Activated CD4-positive, alpha-beta T cell treated with anti-CD3 and anti-CD28 coated beads for 4 hours (primary cell): ENCODE measurements at regions not wholly inside any gene's neighbourhood (a gene's known extent, or its start where the extent isn't known, plus 50 kb on each side); places are given as distances from the start of the nearest gene placed in this dataset.
"Not testable (repeated sequence)": the region's sequence is repeated elsewhere in the genome, so short reads cannot be mapped to it uniquely, and the experiment has no call there.

ENCODE experiments used
- DNase-seq, 2 donors: peaks; one replicate each; pipeline ENCODE4 v3.0.0-alpha.2; 2020

DNA sequence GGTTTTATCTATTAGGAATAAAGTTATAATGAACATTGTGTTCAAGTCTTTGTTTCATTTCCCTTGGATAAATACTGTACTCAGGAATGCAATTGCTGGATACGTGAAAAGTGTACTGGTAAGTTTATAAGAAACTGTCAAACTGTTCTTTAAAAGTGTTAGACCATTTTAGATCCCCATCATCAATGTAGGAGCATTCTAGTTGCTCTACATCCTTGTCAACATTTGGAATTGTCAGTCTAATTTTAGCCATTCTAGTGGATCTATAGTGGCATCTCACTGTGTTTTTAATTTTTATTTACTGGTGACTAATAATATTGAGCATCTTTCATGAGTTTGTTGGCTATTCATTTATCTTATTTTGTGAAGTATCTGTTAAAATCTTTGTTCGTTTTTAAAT is 354.0 kb upstream of the NRP1 start:
- no peak for DNase-seq

DNA sequence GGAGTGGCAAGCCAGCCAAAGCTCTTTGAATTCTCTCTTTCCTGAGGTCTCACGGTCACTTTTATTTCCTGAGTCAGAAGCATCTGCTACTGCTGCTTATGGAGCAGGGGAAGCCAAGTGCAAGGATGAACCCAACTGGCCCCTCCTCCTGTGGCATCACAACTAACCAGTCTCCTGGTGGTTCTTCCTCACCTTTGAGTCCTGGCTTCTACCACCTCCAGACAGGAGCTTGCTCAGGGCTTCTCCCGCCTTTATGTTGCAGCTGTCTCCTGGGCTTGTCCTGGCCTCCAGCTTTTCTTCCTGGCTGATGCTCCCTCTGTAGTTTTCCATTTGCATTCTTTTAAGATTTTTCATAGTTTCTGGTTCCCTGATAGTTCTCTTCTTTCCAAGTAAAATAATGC is 349.7 kb upstream of the NRP1 start:
- no peak for DNase-seq

DNA sequence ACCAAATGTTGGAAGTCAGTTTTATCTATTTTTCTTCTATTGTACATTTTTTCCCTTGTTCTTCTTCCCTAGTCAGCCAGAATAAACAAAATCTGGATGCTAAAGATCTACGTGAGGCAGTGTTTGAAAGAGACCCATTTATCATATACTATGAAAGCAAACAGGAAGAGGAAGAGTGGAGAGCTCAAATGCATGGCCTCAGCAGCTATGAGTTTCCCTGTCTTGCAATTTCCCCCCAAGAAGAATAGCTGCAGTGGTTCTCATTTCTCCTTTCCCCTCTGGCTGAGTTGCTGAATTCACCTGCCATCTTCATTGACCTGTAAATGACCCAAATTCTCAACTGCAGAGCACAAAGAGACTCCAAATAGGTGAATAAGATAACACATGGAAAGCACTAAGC is 347.1 kb upstream of the NRP1 start:
- no peak for DNase-seq

DNA sequence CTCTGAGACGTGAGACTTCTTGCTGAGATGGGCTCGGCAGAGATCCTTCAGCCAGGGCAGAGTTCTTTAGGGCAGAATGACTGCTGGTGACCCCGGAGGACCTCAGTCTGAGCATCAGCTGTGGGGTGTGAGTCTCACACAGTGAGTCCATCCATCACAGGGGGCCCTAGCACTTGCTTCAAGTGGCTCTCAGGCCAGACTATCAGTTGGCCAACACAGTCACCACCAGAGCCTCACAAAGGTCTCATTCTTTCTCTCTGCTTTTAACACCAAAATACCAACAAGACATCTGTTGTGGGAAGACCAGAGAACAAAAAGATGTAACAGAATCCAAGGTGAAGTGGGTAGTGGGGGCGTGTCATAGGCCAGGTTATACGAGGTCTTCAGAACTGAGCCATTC is 345.6 kb upstream of the NRP1 start:
- DNase-seq, result no peak

DNA sequence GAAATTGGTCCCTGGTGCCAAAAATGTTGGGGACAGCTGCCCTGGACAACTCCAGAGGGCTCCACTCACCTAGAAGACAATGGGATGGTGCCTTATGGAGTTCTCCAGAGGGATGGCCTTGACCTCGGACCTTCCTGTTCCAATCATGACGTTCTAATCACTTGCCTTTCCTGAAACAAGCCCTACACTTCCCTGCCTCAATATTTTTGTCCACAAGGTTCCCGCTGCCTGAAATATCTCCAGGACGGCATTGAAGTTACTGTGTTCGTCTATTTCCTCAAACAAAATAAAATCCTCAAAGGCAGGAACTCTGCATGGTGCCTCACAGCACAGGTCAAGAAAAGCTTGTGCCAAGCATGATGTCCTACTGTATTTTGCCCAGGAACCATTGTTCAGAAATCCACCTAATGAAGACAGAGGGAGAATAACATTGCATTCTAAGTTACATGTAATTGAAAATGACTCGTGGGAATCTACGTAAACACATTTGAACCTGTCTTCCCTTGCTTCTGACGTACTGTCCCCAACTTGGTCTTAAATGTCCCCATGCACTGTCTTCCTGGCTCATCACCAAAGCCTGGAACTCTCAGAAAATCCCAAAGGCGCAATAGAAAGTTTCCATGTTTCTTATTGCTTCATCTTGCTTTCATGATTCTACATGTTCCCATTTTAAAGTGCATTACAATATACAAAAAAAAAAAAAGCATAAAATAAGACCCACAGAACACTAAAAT is 342.3 kb upstream of the NRP1 start:
- DNase-seq, result no peak

DNA sequence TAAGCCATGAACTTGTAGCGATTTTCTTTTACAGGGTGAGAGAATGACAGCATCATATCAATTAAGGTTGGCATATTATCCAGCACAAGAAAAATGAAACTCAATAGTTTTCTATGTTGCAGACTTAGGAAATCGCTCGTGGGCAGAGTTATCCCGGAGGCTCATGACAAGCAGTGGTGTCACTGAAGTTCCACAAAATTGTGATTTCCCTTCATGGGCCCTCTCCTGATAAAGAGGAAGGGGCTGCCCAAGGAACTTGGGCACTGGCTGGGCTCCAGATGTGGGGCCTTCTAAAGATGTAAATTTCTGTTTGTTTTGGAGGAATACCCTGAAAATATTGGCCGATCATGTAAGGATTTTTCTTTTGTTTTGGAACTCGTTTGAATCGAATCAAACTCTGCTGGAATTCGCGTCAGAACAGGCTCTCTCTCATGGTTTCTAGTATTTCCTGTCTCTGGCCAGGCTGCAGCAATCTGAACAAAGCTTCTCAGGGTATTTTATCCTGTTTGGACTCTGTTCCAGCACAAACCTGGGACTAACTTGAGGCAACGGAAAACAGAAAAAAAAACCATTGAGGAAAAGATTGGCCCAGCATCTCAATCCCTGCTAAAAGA is 340.6 kb upstream of the NRP1 start:
- no peak for DNase-seq

DNA sequence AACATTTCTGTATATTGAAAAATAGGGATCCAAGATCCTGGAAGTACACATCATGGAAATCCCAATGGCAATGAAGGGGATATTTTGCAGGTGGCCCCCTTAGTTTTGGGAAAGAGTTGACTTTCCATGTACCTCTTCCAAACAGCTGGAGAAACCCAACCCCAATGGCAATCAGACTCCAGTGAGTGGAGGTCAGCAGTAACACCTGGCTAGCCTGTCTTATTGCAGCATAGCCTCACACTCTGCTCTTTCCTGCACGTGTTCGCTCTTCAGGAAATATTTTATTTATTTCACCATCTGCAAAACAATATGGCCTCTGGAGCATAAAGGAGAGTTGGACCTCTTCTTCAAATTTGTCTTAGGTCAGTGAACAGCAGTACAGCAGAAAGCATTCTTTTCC is 340.0 kb upstream of the NRP1 start:
- DNase-seq, result no peak

DNA sequence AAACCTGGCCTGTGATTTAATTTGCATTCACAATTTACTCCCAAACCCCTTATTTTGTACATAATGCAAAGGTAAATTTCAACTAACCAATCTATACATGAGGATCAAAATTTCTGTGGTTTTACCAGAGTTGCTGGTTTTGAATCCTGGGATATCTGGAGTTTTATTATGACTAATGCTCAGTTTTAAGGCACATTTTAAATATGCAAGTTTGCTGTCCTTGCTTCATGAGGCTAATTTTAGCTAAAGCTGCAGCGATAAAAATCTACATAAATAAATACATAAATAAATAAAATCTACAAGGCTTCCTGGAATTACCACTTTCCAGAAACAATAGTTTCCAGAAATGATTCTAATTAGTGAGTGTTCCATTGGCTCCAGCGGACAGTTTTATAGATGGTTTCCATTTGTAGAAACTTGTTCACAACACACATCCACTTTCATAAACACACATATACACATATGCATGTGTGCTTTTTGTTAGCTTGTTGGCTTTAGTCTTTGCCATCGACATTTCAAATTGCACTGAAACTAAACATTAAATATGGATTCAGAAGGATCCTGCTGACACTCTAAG is 339.5 kb upstream of the NRP1 start:
- no peak for DNase-seq

DNA sequence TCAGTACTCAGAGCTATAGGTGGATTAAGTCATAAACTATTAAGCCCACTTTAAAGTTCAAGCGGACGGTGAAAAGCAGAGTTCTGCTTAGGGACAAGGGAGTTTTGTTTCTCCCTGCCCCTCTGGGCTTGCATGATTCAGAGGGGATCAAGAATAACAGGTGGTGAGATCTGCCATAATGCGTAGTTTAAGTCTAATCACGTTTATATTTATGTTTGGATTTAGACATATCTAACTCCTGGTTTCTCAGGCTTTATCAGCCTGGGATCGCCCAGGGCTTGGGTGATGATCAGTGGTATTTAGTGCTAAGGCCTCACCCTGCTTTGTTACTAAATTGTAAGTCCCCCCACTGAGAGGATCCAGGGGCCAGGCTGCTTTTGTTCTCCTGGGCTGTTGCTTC is 335.4 kb upstream of the NRP1 start:
- DNase-seq, result no peak

DNA sequence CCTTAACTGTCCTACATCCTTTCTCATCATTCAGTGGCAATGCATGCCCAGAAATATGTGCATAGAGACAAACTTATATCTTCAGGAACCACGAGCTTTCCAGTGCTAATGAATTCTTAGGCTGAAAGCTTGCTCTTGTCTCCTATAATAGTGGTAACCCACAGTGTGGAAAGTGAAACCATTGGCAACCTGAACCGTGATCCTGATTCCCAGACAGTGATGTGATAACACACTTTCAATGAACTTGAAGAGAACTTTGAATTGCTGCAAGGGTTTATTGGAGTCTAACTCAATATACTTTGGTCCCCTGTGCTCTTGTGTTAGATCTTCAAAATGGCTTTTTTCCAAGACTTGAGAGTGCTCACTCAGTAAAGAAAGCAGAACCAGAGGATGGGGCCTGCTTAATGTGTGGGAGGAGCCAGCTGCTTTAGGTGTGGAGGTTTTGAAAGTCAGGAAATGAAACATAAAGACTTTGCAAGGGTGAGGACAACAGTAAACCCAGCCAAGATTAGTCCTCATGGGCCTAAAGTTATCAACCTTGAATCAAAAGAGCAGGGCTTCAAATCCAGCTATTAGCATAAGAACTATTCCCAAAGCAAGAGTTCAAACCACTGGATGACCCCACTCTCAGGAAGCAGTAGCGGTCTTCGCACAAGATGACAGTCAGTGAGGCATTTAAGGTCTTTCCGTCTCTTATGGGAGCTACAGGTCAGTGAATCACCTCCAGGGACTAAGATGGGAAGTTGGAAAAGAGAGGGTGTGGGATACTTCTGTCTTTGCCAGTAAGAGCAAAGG is 332.4 kb upstream of the NRP1 start:
- DNase-seq, result no peak

DNA sequence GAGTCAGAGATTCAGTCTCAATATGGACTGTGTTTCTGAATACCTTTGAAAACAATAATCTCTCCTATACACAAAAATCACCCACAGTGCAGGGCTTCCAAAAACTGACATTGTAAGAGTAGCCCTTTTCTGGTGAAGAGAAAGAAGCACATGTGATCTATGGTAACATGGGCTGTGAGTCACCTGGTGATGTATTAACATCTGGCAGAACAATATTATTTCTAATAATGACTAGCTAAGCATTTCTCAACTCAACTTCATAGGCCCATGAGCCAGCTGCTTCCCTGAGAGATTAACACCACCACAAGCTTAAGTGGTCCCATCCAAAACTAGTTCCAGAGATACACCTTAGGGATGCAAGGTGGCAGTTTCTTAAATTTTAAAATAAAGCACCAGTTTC is 331.0 kb upstream of the NRP1 start:
- no peak for DNase-seq

DNA sequence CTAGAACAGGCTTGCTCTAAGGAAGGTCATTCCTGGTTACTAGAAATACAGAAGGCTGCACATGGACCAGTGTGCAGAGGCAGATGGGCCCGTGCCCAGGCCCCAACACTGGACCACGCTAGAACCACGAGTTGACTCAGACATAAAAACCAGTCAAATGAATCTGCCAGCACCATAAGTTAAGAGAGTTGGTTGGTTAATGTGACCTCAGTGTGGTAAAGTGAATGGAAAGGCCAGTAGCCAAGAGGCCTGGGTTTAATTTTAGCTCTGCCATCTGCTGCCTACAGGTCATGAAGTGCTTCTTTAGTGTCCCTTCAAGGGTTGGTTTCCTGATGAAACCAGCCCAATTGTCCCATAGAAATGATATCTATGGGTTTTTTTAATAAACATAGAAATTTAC is 329.6 kb upstream of the NRP1 start:
- DNase-seq, result no peak

DNA sequence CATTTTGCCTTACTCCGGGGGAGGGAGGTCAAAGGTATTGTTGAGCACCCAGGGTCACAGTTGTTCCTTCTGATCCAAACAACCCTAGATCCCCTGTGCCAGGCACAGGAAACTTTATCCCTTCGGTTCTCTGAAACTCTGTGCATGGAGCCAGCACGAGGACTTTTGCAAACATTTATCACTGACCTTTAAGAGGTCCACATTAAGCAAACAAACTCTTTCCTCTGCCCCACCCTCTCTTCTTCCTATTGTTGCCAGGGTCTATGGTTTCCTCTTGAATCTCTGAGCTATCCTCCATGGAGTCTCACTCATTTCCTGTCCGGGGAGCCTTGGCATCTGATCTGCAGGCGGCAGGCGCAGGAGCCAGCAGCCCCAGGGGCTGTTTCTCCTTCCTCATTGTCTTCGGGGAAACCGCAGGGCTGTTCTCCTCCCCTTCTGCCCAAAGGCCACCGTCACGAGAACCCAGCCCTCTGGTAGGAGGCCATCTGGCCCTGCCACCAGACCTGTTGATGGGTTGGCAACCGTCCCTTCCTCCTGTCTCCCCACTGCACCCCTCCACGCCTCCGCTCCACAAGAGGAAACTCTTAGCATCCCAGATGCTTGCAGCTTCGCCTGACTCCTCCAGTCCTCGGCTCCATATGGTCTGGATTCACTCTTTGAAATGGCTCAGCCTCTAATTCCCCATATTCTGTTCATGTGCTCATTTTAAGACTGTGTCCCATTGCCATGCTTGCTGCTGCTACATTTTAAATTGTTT is 327.3 kb upstream of the NRP1 start:
- no peak for DNase-seq

DNA sequence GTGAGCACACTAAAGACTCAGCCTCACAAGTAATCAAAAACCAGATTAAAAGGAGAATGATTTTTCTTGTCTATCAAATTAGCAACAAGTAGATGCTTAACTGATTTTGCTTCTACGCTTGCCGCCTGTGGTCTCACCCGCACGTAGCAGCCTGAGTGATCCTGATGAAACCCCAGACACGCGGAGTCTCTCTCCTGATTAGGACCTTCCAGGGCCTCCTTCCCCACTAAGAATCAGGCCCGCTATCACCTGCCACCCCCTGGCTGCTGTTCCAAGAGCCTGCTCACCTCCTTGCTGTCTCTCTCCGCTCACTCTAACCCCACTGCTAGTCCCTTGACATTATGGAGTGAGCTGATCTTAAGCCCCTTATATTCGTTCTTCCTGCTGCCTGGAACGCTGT is 325.9 kb upstream of the NRP1 start:
- DNase-seq, result no peak

DNA sequence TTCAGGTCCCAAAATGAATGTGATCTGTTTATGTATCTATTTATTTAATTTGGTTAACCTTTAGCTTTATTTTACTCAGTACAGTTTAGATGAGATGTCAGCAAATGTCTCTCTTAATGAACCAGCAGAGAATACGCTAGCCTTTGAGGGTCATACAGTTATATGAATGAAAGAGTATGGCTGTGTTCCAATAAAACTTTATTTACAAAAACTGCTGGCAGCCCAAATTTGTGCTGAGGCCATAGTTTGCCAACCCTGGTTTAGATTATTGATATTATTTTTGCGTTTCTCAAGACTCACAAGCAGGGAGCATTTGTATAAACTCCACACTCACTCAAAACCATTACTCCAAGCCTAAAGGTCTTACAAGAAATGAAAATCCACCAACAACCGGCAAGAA is 323.4 kb upstream of the NRP1 start:
- DNase-seq, result no peak

DNA sequence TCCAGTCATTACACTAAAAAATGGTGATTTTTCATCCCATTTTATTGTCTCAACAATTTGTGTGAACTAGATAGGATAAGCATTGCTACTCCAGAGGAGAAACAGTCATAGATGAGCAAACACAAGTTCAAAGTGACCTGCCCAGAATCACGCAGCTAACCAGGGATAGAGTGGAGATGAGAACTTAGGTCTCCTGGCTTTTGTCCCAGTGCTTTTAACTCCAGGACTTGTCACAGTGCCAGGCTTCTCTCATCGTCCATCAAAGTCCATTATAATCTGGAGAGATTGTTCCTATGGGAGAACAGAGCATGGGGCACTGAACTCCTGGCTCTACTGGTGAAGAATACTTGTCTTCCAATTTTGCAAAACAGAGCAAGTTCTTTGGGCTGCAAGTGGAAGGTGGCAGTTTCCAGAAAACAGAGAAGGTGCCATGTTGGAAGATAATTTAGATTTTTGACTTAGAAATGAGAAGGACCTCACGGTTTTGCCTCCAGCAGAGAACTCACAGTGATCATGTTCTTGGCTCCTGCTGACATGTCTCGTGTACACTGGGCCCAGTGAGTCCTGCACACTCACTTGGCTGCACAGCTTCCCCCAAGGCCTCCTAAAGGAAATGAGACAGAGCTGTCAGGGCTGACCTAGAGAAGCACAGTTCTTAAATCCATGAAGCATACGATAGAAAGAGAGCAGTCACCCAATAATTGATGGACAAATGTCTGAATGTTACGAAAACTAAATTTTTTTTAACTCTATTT is 322.9 kb upstream of the NRP1 start:
- DNase-seq, result no peak

DNA sequence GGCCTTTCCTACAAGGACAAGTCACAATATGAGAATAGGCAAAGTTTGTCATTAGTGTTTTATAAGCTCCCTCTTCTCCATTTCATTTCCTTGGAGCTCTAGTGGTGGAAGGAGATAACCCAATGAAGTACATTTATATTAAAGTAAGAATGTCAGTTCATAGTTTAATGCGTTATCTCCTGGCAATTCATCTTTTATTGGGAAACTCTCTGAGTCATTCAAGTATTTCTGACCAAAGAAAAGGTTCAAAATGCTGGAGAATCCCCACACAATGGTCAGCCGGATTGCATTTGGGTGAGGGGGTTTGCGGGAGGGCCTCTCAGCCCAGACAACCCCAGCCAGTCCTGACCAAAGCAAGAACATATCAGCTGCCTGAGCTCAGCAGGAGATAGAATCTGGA is 321.5 kb upstream of the NRP1 start:
- DNase-seq, result no peak

DNA sequence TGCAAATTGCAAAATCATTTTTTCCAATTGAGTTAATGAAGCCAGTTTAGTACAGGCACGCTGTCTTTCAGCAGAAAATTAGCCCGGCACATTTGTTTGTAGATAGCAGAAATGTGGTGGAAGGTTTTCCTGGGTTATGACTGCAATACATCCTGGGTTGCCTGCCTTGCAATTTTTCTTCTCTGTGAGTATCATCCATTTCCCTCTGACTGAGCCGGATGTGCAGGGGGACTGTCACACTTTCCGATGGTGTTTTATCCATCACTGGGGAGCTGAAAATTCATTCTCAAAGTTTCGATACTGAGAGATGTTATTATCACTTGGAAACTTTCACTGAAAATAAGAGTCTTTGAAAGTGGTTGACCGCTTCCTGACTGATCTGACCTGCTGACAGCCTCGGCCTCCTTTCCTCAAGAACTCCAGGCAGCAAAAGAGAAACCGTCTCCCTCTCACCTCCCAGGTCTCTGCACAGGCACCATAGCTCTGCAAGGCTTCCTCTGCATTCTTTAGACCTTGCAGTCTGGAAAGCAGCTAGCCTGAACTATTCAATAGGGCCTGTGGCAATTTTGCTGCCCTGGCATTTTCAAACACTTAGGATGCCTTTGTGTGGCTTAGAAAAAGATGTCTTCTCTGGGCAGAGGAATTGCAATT is 320.8 kb upstream of the NRP1 start:
- no peak for DNase-seq

DNA sequence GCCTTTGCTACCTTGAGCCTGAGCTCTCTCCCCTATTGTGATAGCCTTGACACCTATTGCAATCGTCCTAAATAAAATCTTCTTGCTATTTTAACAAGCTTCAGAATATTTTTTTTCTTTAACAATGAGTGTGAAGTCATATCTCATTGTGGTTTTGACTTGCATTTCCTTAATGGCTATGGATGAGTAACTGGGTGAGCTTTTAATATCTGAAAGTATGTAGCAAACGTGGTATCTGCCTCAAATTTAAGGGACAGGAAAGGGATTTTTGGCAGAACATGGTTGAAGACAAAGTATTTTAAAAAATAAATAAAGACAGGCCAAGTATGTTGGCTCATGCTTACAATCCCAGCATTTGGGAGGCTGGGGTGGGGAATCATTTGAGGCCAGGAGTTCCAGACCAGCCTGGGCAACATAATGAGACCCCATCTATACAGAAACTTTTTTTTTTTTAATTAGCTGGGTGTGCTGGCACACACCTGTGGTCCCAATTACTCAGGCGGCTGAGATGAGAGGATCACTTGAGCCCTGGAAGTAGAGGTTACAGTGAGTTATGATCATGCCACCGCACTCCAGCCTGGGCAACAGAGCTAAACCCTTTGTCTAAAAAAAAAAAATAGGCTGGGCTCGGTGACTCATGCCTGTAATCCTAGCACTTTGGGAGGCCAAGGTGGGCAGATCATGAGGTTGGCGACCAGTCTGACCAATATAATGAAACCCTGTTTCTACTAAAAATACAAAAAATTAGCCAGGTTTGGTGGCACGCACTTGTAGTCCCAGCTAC is 319.3 kb upstream of the NRP1 start:
- no peak for DNase-seq

DNA sequence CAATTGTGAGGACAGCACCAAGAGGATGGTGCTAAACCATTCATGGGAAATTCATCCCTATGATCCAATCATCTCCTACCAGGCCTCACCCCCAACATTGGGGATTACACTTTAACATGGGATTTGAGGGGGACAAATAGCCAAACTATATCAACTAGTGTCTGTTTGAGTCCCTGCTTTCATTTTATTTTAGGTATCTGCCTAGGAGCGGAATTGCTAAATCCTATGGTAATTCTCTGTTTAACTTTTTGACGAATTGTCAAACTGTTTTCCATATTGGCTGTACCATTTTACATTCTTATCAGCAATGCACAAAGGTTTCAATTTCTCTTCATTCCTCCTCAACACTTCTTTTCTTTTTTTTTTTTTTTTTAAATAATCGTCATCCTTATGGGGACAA is 318.4 kb upstream of the NRP1 start:
- DNase-seq, result no peak

DNA sequence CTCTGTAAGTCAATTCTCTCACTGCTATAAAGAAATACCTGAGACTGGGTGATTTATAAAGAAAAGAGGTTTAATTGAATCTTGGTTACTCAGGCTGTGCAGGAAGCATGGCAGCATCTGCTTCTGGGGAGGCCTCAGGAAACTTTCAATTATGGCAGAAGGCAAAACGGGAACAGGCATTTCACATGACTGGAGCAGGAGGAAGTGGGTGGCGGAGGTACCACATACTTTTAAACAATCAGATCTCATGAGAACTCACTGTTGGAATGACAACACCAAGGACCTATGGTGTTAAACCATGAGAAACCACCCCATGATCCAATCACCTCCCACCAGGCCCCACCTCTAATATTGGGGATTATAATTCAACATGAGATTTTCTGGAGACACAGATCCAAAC is 315.7 kb upstream of the NRP1 start:
- DNase-seq, result not testable (repeated sequence)
